Mesenchymal stem cell (in vitro differentiated cells and primary cell): ENCODE measurements at regions not wholly inside any gene's neighbourhood (a gene's known extent, or its start where the extent isn't known, plus 50 kb on each side); places are given as distances from the start of the nearest gene placed in this dataset.
"Not testable (repeated sequence)": the region's sequence is repeated elsewhere in the genome, so short reads cannot be mapped to it uniquely, and the experiment has no call there.

Experiments
- DNase-seq: peaks from one replicate; pipeline ENCODE4 v3.0.0-alpha.2; 2013
- H2AFZ ChIP-seq: one replicate; pipeline ENCODE4 v1.6.1; 2013; ENCODE audit warnings: low read depth, mild to moderate bottlenecking, control low read depth, inconsistent platforms, low read length, moderate library complexity
- H2AK5ac ChIP-seq: 2 replicates; pipeline ENCODE4 v1.6.1; 2013; ENCODE audit warnings: low read length, moderate library complexity, mild to moderate bottlenecking, inconsistent platforms; ENCODE audit not compliant: severe bottlenecking
- H2BK120ac ChIP-seq: one replicate; pipeline ENCODE4 v1.6.1; 2013; ENCODE audit warnings: low read depth, mild to moderate bottlenecking, inconsistent platforms, low read length, moderate library complexity
- H2BK12ac ChIP-seq, 2 experiments: one replicate each; pipeline ENCODE4 v1.6.1; 2013; ENCODE audit warnings: inconsistent platforms in 2 of 2, low read length in 2 of 2, mild to moderate bottlenecking in 2 of 2, moderate library complexity in 2 of 2, control low read depth in 1 of 2
- H2BK15ac ChIP-seq: one replicate; pipeline ENCODE4 v1.6.1; 2013; ENCODE audit warnings: mild to moderate bottlenecking, low read depth, inconsistent platforms; ENCODE audit not compliant: poor library complexity, severe bottlenecking
- H2BK5ac ChIP-seq: 2 replicates; pipeline ENCODE4 v1.6.1; 2013; ENCODE audit warnings: low read depth, mild to moderate bottlenecking, low read length, control low read depth, inconsistent platforms; ENCODE audit not compliant: poor library complexity, severe bottlenecking
- H3K14ac ChIP-seq, 2 experiments: one replicate each; pipeline ENCODE4 v1.6.1; 2013; ENCODE audit warnings: inconsistent platforms in 2 of 2, low read length in 2 of 2, control low read depth in 1 of 2, mild to moderate bottlenecking in 1 of 2, moderate library complexity in 1 of 2
- H3K18ac ChIP-seq, 2 experiments: one replicate each; pipeline ENCODE4 v1.6.1; 2013; ENCODE audit warnings: inconsistent platforms in 2 of 2, low read length in 2 of 2, control low read depth in 1 of 2, low read depth in 1 of 2, mild to moderate bottlenecking in 1 of 2
- H3K23ac ChIP-seq, 2 experiments: one replicate each; pipeline ENCODE4 v1.6.1; 2013; ENCODE audit warnings: inconsistent platforms in 2 of 2, low read length in 2 of 2, mild to moderate bottlenecking in 2 of 2, moderate library complexity in 2 of 2, control low read depth in 1 of 2
- H3K27ac ChIP-seq: 2 replicates; pipeline ENCODE4 v1.5.1; 2013; ENCODE audit warnings: mild to moderate bottlenecking, moderate library complexity, low read length, control low read depth, inconsistent platforms; ENCODE audit not compliant: poor library complexity, severe bottlenecking
- H3K27me3 ChIP-seq, 2 experiments: 2 replicates each; pipeline versions ENCODE4 v1.6.1 to v1.7.0; 2013; ENCODE audit warnings: low read length in 2 of 2, mild to moderate bottlenecking in 2 of 2, moderate library complexity in 2 of 2, control low read depth in 1 of 2, inconsistent platforms in 1 of 2; ENCODE audit not compliant: control insufficient read depth in 1 of 2, insufficient read depth in 1 of 2
- H3K36me3 ChIP-seq, 2 experiments: 2 replicates each; pipeline versions ENCODE4 v1.6.1 to v1.7.0; 2013; ENCODE audit warnings: low read length in 2 of 2, control low read depth in 1 of 2, inconsistent platforms in 1 of 2, low read depth in 1 of 2, mild to moderate bottlenecking in 1 of 2; ENCODE audit not compliant: insufficient read depth in 2 of 2, control insufficient read depth in 1 of 2
- H3K4ac ChIP-seq, 2 experiments: one replicate each; pipeline ENCODE4 v1.6.1; 2013; ENCODE audit warnings: inconsistent platforms in 2 of 2, low read length in 2 of 2, mild to moderate bottlenecking in 2 of 2, moderate library complexity in 2 of 2, control low read depth in 1 of 2, low read depth in 1 of 2
- H3K4me1 ChIP-seq: 2 replicates; pipeline ENCODE4 v1.6.1; 2013; ENCODE audit warnings: low read depth, low read length, control low read depth; ENCODE audit not compliant: control insufficient read depth, insufficient read depth
- H3K4me2 ChIP-seq: 2 replicates; pipeline ENCODE4 v1.6.1; 2013; ENCODE audit warnings: low read length, mild to moderate bottlenecking, inconsistent platforms; ENCODE audit not compliant: poor library complexity, severe bottlenecking
- H3K4me3 ChIP-seq, 2 experiments: 2 replicates each; pipeline versions ENCODE4 v1.5.1 to v1.7.0; 2013; ENCODE audit warnings: low read length in 2 of 2, mild to moderate bottlenecking in 2 of 2, control low read depth in 1 of 2, low read depth in 1 of 2; ENCODE audit not compliant: insufficient read depth in 1 of 2
- H3K79me1 ChIP-seq: replicated peaks from 2 replicates; pipeline ENCODE4 v1.6.1; 2013; ENCODE audit warnings: mild to moderate bottlenecking, control low read depth, low read length, inconsistent platforms; ENCODE audit not compliant: poor library complexity, severe bottlenecking
- H3K9ac ChIP-seq: 2 replicates; pipeline ENCODE4 v1.7.0; 2013; ENCODE audit warnings: mild to moderate bottlenecking, low read length, moderate library complexity
- H3K9me3 ChIP-seq: 2 replicates; pipeline ENCODE4 v1.7.0; 2013; ENCODE audit warnings: mild to moderate bottlenecking, low read length; ENCODE audit not compliant: control insufficient read depth
- H4K8ac ChIP-seq: one replicate; pipeline ENCODE4 v1.6.1; 2013; ENCODE audit warnings: inconsistent platforms, mild to moderate bottlenecking, low read length, moderate library complexity
- H4K91ac ChIP-seq: one replicate; pipeline ENCODE4 v1.6.1; 2013; ENCODE audit warnings: mild to moderate bottlenecking, low read length, inconsistent platforms
- WGBS: methylation state at CpG from one replicate; pipeline ENCODE4 v1.1.7; 2013; ENCODE audit warnings: mixed read lengths; 5-methylcytosine and 5-hydroxymethylcytosine counted together

- Histone ChIP-seq H3K9ac (no peak overlapping the region), H3K23ac (no peak overlapping the region), H3K4ac (no peak overlapping the region), H3K14ac (no peak overlapping the region), H2BK12ac (no peak overlapping the region), H3K36me3 (no peaks in the 10 kb centered on the region), H2AFZ (no peak overlapping the region), H3K9me3 (peaks cover 7% of the 10 kb centered on the region), H3K4me3 (no peak overlapping the region), H3K4me1 (no peaks in the 10 kb centered on the region), H3K27ac (no peak overlapping the region), H2BK15ac (no peak overlapping the region), H3K18ac (no peak overlapping the region), H4K8ac (no peak overlapping the region), H3K4me2 (no peak overlapping the region), H2BK5ac (no peak overlapping the region), H4K91ac (no peak overlapping the region), H3K79me1 (no peaks in the 10 kb centered on the region), H2AK5ac (no peak overlapping the region), H2BK120ac (no peak overlapping the region), H3K27me3 (no peaks in the 10 kb centered on the region)
- no peak for DNase-seq
These were observed 230.3 kb upstream of the EPHA6 start for GRCh38 chr3:96584066-96584465.

GRCh38 chr3:96606865-96607264 is 207.5 kb upstream of the EPHA6 start:
- not testable (repeated sequence) for H2AK5ac ChIP-seq, H2BK12ac ChIP-seq, H2BK15ac ChIP-seq, H2BK5ac ChIP-seq, H3K36me3 ChIP-seq, H3K4me1 ChIP-seq, H3K23ac ChIP-seq, H2BK120ac ChIP-seq, H3K27me3 ChIP-seq, H3K4ac ChIP-seq, H4K8ac ChIP-seq, H3K18ac ChIP-seq, H3K79me1 ChIP-seq, H3K9ac ChIP-seq, H4K91ac ChIP-seq, H3K4me2 ChIP-seq, DNase-seq, H3K9me3 ChIP-seq, H3K14ac ChIP-seq, H3K4me3 ChIP-seq, H2AFZ ChIP-seq, H3K27ac ChIP-seq
- 69% methylated on average over 6 of the region's 6 CpGs for WGBS

- Histone ChIP-seq H3K23ac (no peak overlapping the region), H3K14ac (no peak overlapping the region), H3K4me2 (no peak overlapping the region), H3K4me1 (no peaks in the 10 kb centered on the region), H3K9ac (no peak overlapping the region), H3K36me3 (no peaks in the 10 kb centered on the region), H2BK15ac (no peak overlapping the region), H3K4me3 (no peak overlapping the region), H2BK5ac (no peak overlapping the region), H3K79me1 (no peaks in the 10 kb centered on the region), H2AFZ (no peak overlapping the region), H2BK12ac (no peak overlapping the region), H4K91ac (no peak overlapping the region), H2AK5ac (no peak overlapping the region), H3K4ac (no peak overlapping the region), H3K27me3 (no peaks in the 10 kb centered on the region), H3K27ac (no peak overlapping the region), H4K8ac (no peak overlapping the region), H3K9me3 (peaks cover 6% of the 10 kb centered on the region), H3K18ac (no peak overlapping the region), H2BK120ac (no peak overlapping the region)
- 90% methylated on average over 18 of the region's 20 CpGs for WGBS
- no peak for DNase-seq
These were observed 194.9 kb upstream of the EPHA6 start for GRCh38 chr3:96619475-96619874.

- Histone ChIP-seq H3K18ac (no peak overlapping the region), H2BK5ac (no peak overlapping the region), H2BK12ac (no peak overlapping the region), H4K8ac (no peak overlapping the region), H3K4me2 (no peak overlapping the region), H3K4me1 (no peaks in the 10 kb centered on the region), H3K36me3 (no peaks in the 10 kb centered on the region), H3K9me3 (peaks cover 6% of the 10 kb centered on the region), H3K27ac (no peak overlapping the region), H2BK15ac (no peak overlapping the region), H2AFZ (no peak overlapping the region), H3K79me1 (no peaks in the 10 kb centered on the region), H2BK120ac (no peak overlapping the region), H3K14ac (no peak overlapping the region), H2AK5ac (no peak overlapping the region), H3K4me3 (no peak overlapping the region), H4K91ac (no peak overlapping the region), H3K27me3 (no peaks in the 10 kb centered on the region), H3K23ac (no peak overlapping the region), H3K9ac (no peak overlapping the region), H3K4ac (no peak overlapping the region)
- WGBS = 79% methylated on average over 2 of the region's 2 CpGs
- no peak for DNase-seq
These were observed 191.5 kb upstream of the EPHA6 start for GRCh38 chr3:96622878-96623277.
